Thyroid gland (tissue), 4 donors: ENCODE measurements at regions not wholly inside any gene's neighbourhood (a gene's known extent, or its start where the extent isn't known, plus 50 kb on each side); places are given as distances from the start of the nearest gene placed in this dataset.

Experiments
- CTCF ChIP-seq, 6 experiments: fragments of 200-600 bp in 3 of 6; fragments of 450-650 bp in 3 of 6; sonication (generic) in 3 of 6; IDR thresholded peaks; one replicate each; pipeline ENCODE4 v1.5.1; 2016 to 2019; ENCODE audit warnings: antibody characterized with exemption in 6 of 6, mild to moderate bottlenecking in 2 of 6, inconsistent platforms in 1 of 6, moderate library complexity in 1 of 6
- POLR2A ChIP-seq, 2 donors: fragments of 450-650 bp; IDR thresholded peaks; one replicate each; pipeline ENCODE4 v1.6.1; 2017; ENCODE audit warnings: antibody characterized with exemption in 2 of 2, mild to moderate bottlenecking in 2 of 2, moderate library complexity in 1 of 2

- TF ChIP-seq CTCF (IDR thresholded peaks at IDR 0.05) (no peak), POLR2A (IDR thresholded peaks at IDR 0.05) (no peak)
Measured at GRCh38 chr6:165969184-165969583, 198.5 kb downstream of the TBXT start.
